Lower leg skin (tissue), 4 donors: ENCODE measurements at regions not wholly inside any gene's neighbourhood (a gene's known extent, or its start where the extent isn't known, plus 50 kb on each side); places are given as distances from the start of the nearest gene placed in this dataset.

Experiments used
- DNase-seq, 2 donors: peaks; one replicate each; pipeline ENCODE4 v3.0.0-alpha.2; 2019; ENCODE audit warnings: low spot score in 2 of 2
- H3K4me3 ChIP-seq: fragments of 200-600 bp; sonication (generic); 2 replicates; pipeline ENCODE4 v1.5.1; 2017; ENCODE audit warnings: mild to moderate bottlenecking, low read depth; ENCODE audit not compliant: poor library complexity, severe bottlenecking
- CTCF ChIP-seq, 3 donors: fragments of 450-650 bp; IDR thresholded peaks; one replicate each; pipeline ENCODE4 v1.5.1; 2016; ENCODE audit warnings: antibody characterized with exemption in 3 of 3, mild to moderate bottlenecking in 3 of 3, moderate library complexity in 2 of 3
- POLR2A ChIP-seq, 2 donors: fragments of 450-650 bp; IDR thresholded peaks; one replicate each; pipeline ENCODE4 v1.6.1; 2016 to 2017; ENCODE audit warnings: antibody characterized with exemption in 2 of 2, mild to moderate bottlenecking in 1 of 2, moderate library complexity in 1 of 2
- WGBS, 2 donors: methylation state at CpG; one replicate each; pipeline ENCODE4 v1.1.5; 2018; 5-methylcytosine and 5-hydroxymethylcytosine counted together
- intact Hi-C: fragments of 100-400 bp; cut with DNase I; formaldehyde crosslinking; loops from one replicate; pipeline ENCODE4 v1.15.0; 2023; ENCODE audit warnings: low total_unique reads

- no peak for DNase-seq
- no peak for TF ChIP-seq POLR2A (IDR thresholded peaks at IDR 0.05)
- no peak for TF ChIP-seq CTCF (IDR thresholded peaks at IDR 0.05)
- intact Hi-C loops = no loop called here
- WGBS, 2 donors = 65 to 68% methylated on average over 2 of the region's 2 CpGs
- H3K4me3 ChIP-seq = no peak overlapping the region
Measured at GRCh38 chr6:47149554-47149953, 107.4 kb upstream of the ADGRF1 start.

- no peak for TF ChIP-seq POLR2A (IDR thresholded peaks at IDR 0.05)
- TF ChIP-seq CTCF (IDR thresholded peaks at IDR 0.05) = no peak
- intact Hi-C loops = no loop called here
- H3K4me3 ChIP-seq = no peak overlapping the region
- 86% methylated on average over 2 of the region's 2 CpGs for WGBS, 2 donors
- no peak for DNase-seq
Measured at GRCh38 chr6:47149066-47149465, 106.9 kb upstream of the ADGRF1 start.

- 65 to 78% methylated on average over 6 of the region's 6 CpGs for whole genome bisulfite sequencing, 2 donors
- DNase-seq = no peak
- intact Hi-C loops = no loop called here
- no peak overlapping the region for H3K4me3 ChIP-seq
- TF ChIP-seq POLR2A (IDR thresholded peaks at IDR 0.05) (no peak), CTCF (IDR thresholded peaks at IDR 0.05) (no peak)
Measured at GRCh38 chr6:47147836-47148344, 105.8 kb upstream of the ADGRF1 start.

- intact Hi-C loops = no loop called here
- no peak overlapping the region for H3K4me3 ChIP-seq
- TF ChIP-seq CTCF (IDR thresholded peaks at IDR 0.05) = no peak
- no peak for TF ChIP-seq POLR2A (IDR thresholded peaks at IDR 0.05)
- 50 to 51% methylated on average over 5 of the region's 5 CpGs for WGBS, 2 donors
- no peak for DNase-seq
Measured at GRCh38 chr6:47147175-47147727, 105.1 kb upstream of the ADGRF1 start.

- 55 to 58% methylated on average over 2 of the region's 2 CpGs for WGBS, 2 donors
- no peak overlapping the region for H3K4me3 ChIP-seq
- DNase-seq = no peak
- TF ChIP-seq CTCF (IDR thresholded peaks at IDR 0.05) = no peak
- TF ChIP-seq POLR2A (IDR thresholded peaks at IDR 0.05) = no peak
- intact Hi-C loops = no loop called here
Measured at GRCh38 chr6:47146431-47147174, 104.5 kb upstream of the ADGRF1 start.
